SU-DHL-6 (cell line): ENCODE measurements at regions not wholly inside any gene's neighbourhood (a gene's known extent, or its start where the extent isn't known, plus 50 kb on each side); places are given as distances from the start of the nearest gene placed in this dataset.

Experiments used
- H2AFZ ChIP-seq: fragments of 200-600 bp; sonication (generic); 2 replicates; pipeline ENCODE4 v1.6.1; 2014; ENCODE audit warnings: low read depth, mild to moderate bottlenecking, moderate library complexity, mixed read lengths, antibody characterized with exemption, low read length; ENCODE audit not compliant: severe bottlenecking
- H3F3A ChIP-seq: fragments of 200-600 bp; shearing (Covaris generic); 2 replicates; pipeline ENCODE4 v1.6.0; 2016; ENCODE audit warnings: antibody characterized with exemption, mild to moderate bottlenecking; ENCODE audit not compliant: insufficient read depth
- H3K27ac ChIP-seq: fragments of 200-600 bp; sonication (generic); 2 replicates; pipeline ENCODE4 v1.5.1; 2016; ENCODE audit warnings: low read depth, mild to moderate bottlenecking, low read length, moderate library complexity, mixed read lengths
- H3K27me3 ChIP-seq: fragments of 200-600 bp; sonication (generic), shearing (Covaris generic); 2 replicates; pipeline ENCODE4 v1.6.0; 2014; ENCODE audit warnings: mild to moderate bottlenecking, low read length
- H3K36me3 ChIP-seq: fragments of 200-600 bp; sonication (generic); 2 replicates; pipeline ENCODE4 v1.6.1; 2014; ENCODE audit warnings: mild to moderate bottlenecking, low read length, mixed read lengths
- H3K4me2 ChIP-seq: fragments of 300-600, 200-600 bp; shearing (Covaris generic), sonication (generic); 2 replicates; pipeline ENCODE4 v1.6.0; 2014; ENCODE audit warnings: low read length, low read depth, mild to moderate bottlenecking; ENCODE audit not compliant: poor library complexity, severe bottlenecking
- H3K4me3 ChIP-seq: fragments of 200-600 bp; sonication (generic); 2 replicates; pipeline ENCODE4 v1.5.1; 2014; ENCODE audit warnings: antibody characterized with exemption, low read length, mild to moderate bottlenecking, mixed read lengths; ENCODE audit not compliant: insufficient read depth, poor library complexity, severe bottlenecking
- H3K79me2 ChIP-seq: fragments of 200-600 bp; sonication (generic); 2 replicates; pipeline ENCODE4 v1.6.1; 2014; ENCODE audit warnings: mild to moderate bottlenecking, low read length, moderate library complexity; ENCODE audit not compliant: insufficient read depth
- H3K9ac ChIP-seq: fragments of 200-600 bp; sonication (generic); 2 replicates; pipeline ENCODE4 v1.7.0; 2014; ENCODE audit warnings: mild to moderate bottlenecking, low read length
- H3K9me2 ChIP-seq: fragments of 200-600 bp; sonication (generic); replicated peaks from 2 replicates; pipeline ENCODE4 v1.6.1; 2014; ENCODE audit warnings: low read length; ENCODE audit not compliant: insufficient read depth
- H3K9me3 ChIP-seq: fragments of 200-600 bp; sonication (generic); 2 replicates; pipeline ENCODE4 v1.6.1; 2014; ENCODE audit warnings: low read length, mixed read lengths; ENCODE audit not compliant: insufficient read depth
- H4K20me1 ChIP-seq: fragments of 200-600 bp; sonication (generic); 2 replicates; pipeline ENCODE4 v1.6.1; 2014; ENCODE audit warnings: low read depth, mild to moderate bottlenecking, antibody characterized with exemption, low read length, moderate library complexity, mixed read lengths
- EZH2phosphoT487 ChIP-seq: fragments of 200-600 bp; sonication (generic), shearing (Covaris generic); conservative IDR thresholded peaks from 2 replicates; pipeline ENCODE4 v1.6.1; 2018; ENCODE audit warnings: mild to moderate bottlenecking, antibody characterized with exemption, low read length, moderate library complexity, mixed read lengths
- TF ChIP-seq, protein P1 (sequence below): fragments of 200-600 bp; sonication (generic); IDR thresholded peaks from one replicate; pipeline ENCODE4 v1.5.1; 2017; ENCODE audit warnings: antibody characterized with exemption, mild to moderate bottlenecking, low read length, moderate library complexity; ENCODE audit not compliant: insufficient read depth, poor library complexity, severe bottlenecking

DNA sequence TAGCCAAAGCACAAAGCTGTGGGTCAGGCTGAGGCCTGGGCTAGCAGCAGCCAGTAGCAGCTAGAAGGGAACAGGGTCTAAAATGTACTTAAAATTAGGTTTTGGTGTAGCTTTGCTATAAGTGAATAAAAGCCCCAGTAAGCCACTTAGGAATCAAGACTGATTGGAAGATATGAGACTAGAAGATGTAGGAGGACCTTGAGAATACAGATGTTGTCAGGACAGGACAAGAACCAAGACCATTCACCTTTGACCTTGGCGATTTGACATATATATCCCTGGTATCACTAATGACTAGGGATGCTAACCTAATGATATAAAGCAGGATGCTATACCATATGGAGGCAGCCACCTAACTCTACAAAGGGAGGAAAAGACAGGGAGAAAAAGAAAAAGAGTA is 238.1 kb downstream of the FBXO8 start:
- H3K27ac ChIP-seq, result no peak overlapping the region

DNA sequence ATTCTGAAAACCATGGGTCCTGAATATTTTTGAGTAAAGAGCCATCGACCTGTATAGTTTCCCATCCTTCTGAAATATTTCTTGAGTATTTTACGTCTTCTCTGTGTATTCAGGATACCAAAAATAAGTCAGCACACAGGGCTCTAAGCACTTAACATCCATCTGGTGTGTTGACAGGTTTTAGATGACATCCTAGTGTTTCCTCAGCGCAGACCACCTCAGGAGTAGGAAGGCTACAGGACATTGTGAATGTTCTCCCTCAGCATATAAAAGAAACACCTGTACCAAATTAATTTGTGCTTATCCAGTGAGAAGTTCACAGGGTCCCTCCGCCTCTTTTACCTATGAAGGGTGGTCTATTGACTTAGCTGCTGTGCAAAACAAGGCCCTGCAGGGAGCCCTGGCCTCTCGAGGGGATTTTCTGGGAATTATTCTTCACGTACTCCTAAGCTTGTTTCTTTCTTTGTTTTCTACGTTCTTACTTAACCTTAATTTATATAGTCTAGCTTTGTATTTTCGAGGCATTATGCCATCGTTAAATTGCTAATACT is 241.8 kb downstream of the FBXO8 start:
- no peaks in the 10 kb centered on the region for H3K36me3 ChIP-seq
- H3K4me3 ChIP-seq, result no peak overlapping the region
- no peaks in the 10 kb centered on the region for H3K79me2 ChIP-seq
- no peaks in the 10 kb centered on the region for H3K27me3 ChIP-seq
- H3K9ac ChIP-seq, result no peak overlapping the region
- H3F3A ChIP-seq, result no peaks in the 10 kb centered on the region
- TF ChIP-seq EZH2phosphoT487, result no peak
- TF ChIP-seq, protein P1, sequence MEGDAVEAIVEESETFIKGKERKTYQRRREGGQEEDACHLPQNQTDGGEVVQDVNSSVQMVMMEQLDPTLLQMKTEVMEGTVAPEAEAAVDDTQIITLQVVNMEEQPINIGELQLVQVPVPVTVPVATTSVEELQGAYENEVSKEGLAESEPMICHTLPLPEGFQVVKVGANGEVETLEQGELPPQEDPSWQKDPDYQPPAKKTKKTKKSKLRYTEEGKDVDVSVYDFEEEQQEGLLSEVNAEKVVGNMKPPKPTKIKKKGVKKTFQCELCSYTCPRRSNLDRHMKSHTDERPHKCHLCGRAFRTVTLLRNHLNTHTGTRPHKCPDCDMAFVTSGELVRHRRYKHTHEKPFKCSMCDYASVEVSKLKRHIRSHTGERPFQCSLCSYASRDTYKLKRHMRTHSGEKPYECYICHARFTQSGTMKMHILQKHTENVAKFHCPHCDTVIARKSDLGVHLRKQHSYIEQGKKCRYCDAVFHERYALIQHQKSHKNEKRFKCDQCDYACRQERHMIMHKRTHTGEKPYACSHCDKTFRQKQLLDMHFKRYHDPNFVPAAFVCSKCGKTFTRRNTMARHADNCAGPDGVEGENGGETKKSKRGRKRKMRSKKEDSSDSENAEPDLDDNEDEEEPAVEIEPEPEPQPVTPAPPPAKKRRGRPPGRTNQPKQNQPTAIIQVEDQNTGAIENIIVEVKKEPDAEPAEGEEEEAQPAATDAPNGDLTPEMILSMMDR, result no peak
- H3K4me2 ChIP-seq, result no peak overlapping the region
- no peaks in the 10 kb centered on the region for H4K20me1 ChIP-seq
- H3K9me3 ChIP-seq, result 0 out of 2 replicates have a peak, but pooled peaks cover 4% of the 10 kb centered on the region
- H3K27ac ChIP-seq, result no peak overlapping the region
- H3K9me2 ChIP-seq, result no peaks in the 10 kb centered on the region
- no peak overlapping the region for H2AFZ ChIP-seq

More for the DNA sequence above, 238.1 kb downstream of the FBXO8 start:
- H3F3A ChIP-seq, result no peaks in the 10 kb centered on the region
- no peaks in the 10 kb centered on the region for H3K27me3 ChIP-seq
- no peaks in the 10 kb centered on the region for H3K9me2 ChIP-seq
- H2AFZ ChIP-seq, result no peak overlapping the region
- H3K9ac ChIP-seq, result no peak overlapping the region
- no peak overlapping the region for H3K4me2 ChIP-seq
- H4K20me1 ChIP-seq, result no peaks in the 10 kb centered on the region
- no peak for TF ChIP-seq EZH2phosphoT487
- TF ChIP-seq, protein P1, result no peak
- no peaks in the 10 kb centered on the region for H3K79me2 ChIP-seq
- H3K4me3 ChIP-seq, result no peak overlapping the region
- H3K9me3 ChIP-seq, result 0 out of 2 replicates have a peak, but pooled peaks cover 4% of the 10 kb centered on the region
- no peaks in the 10 kb centered on the region for H3K36me3 ChIP-seq

DNA sequence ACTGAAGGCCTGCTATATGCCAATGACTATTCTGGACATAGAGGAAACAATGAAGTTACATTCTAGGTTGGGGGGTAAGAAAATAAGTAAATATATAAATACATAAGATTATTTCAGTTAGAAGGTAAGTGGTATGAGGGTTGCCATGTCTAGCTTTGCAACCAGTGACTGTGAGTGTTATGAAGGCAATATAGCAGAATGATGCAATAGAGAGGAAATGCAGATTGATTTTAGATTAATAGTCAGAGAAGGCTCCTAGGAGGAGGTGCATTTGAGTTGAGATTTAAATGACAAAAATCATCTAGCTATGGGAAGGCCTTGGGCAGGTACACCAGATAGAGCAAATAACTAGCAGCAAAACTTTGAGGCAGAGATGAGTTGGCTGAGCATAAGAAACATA is 243.2 kb downstream of the FBXO8 start:
- no peaks in the 10 kb centered on the region for H3K36me3 ChIP-seq
- no peak overlapping the region for H3K4me3 ChIP-seq
- H3K4me2 ChIP-seq, result no peak overlapping the region
- no peaks in the 10 kb centered on the region for H4K20me1 ChIP-seq
- H3K9ac ChIP-seq, result no peak overlapping the region
- TF ChIP-seq EZH2phosphoT487, result no peak
- TF ChIP-seq, protein P1, result no peak
- no peaks in the 10 kb centered on the region for H3F3A ChIP-seq
- no peak overlapping the region for H2AFZ ChIP-seq
- no peak overlapping the region for H3K27ac ChIP-seq
- H3K27me3 ChIP-seq, result no peaks in the 10 kb centered on the region
- no peaks in the 10 kb centered on the region for H3K79me2 ChIP-seq
- H3K9me3 ChIP-seq, result 0 out of 2 replicates have a peak, but pooled peaks cover under 1% of the 10 kb centered on the region
- no peaks in the 10 kb centered on the region for H3K9me2 ChIP-seq
